UCSD-AML1 (cell line): ENCODE measurements at regions not wholly inside any gene's neighbourhood (a gene's known extent, or its start where the extent isn't known, plus 50 kb on each side); places are given as distances from the start of the nearest gene placed in this dataset.
"Not testable (repeated sequence)": the region's sequence is repeated elsewhere in the genome, so short reads cannot be mapped to it uniquely, and the experiment has no call there.

Source experiments
- DNase-seq: peaks from one replicate; lab custom pipeline; 2025; ENCODE audit not compliant: unreplicated experiment; lab: John Stamatoyannopoulos, UW

DNA sequence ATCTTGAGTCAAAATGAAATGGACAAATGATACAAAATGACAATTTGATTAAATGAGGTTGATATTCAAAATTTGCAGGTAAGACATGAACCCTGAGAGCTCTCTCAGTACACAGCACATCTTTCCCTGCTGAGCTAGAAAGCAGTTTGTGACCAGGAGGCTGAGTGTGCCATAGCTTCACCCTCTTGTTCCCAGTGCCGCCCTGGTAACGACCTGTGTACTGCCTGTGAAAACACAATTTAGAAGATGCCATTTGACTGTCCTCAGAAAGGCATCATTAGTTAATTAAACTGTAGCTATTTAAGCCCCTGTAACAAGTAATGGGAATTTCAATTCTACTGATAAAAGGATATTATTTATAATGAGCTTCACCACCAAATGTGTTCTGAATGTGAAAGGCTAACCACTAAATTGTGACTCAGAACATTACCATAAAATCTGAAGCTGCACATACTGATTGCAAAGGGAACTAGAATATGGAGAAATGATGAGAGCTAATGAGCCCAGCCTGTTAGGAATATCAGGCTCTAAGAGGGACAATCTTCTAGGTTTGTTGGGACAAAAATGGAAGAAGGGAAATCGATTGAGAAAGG is 212.9 kb upstream of the ARPP21 start:
- DNase-seq, result no peak

DNA sequence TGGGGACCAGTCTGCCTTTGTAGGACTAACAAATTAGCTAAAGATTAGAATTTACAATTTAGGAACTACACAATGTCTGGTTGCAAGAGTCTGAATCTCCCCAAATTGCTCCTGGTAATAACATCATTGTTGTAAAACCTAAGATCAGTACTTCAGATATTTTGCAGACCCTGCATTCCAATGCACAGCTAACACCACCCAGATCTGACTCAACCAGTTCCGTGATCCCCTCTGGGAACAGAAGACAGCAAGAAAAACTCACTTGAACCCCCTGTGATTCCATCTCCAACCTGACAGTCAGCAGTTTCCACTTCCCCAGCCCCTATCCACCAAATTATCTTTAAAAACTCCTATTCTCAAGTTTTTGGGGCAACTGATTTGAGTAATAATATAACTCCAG is 201.9 kb upstream of the ARPP21 start:
- no peak for DNase-seq

GRCh38 chr3:35438101-35438500 is 201.2 kb upstream of the ARPP21 start:
- DNase-seq, result no peak

- DNase-seq, result no peak
Observed at GRCh38 chr3:35439663-35440062, 199.7 kb upstream of the ARPP21 start.

GRCh38 chr3:35440826-35441225 is 198.5 kb upstream of the ARPP21 start:
- no peak for DNase-seq

DNA sequence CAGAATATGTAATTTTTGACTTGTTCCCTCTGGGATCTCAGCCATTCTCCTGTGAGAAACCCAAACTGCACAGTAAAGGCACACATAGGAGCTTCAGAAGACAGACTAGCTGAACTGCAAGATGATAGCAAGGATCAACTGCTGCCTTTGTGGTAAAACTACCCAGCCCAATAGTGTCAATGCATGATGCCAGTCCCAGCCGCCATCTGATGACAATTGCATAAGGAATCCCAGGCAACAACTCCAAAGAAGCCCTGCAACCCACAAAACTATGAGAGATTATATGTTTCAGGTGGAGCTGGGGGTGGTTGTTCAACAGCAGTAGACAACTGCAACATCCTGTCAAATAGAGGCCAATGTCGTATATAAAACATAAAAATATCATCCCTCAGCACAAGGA is 192.4 kb upstream of the ARPP21 start:
- no peak for DNase-seq

- DNase-seq, result no peak
Observed at GRCh38 chr3:35448121-35448520, 191.2 kb upstream of the ARPP21 start.

GRCh38 chr3:35448681-35449080 is 190.6 kb upstream of the ARPP21 start:
- no peak for DNase-seq

DNA sequence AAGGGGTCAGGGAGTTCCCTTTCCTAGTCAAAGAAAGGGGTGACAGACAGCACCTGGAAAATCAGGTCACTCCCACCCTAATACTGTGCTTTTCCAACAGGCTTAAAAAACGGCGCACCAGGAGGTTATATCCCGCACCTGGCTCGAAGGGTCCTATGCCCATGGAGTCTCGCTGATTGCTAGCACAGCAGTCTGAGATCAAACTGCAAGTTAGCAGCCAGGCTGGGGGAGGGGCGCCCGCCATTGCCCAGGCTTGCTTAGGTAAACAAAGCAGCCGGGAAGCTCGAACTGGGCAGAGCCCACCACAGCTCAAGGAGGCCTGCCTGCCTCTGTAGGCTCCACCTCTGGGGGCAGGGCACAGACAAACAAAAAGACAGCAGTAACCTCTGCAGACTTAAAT is 184.5 kb upstream of the ARPP21 start:
- not testable (repeated sequence) for DNase-seq

DNA sequence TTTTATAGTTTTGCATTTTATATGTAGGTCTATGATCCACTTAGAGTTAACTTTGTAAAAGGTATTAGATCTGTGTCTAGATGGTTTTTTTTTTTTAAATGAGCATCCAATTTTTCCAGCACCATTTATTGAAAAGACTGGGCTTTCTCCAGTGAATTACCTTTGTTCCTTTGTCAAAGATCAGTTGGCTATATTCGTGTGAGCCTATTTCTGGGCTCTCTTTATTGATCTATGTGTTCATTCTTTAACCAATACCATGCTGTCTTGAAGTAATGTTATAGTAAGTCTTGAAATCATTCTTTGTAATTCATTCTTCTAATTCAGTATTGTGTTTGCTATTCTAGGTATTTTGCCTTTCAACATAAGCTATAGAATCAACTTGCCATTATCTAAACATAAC is 165.4 kb upstream of the ARPP21 start:
- no peak for DNase-seq

DNA sequence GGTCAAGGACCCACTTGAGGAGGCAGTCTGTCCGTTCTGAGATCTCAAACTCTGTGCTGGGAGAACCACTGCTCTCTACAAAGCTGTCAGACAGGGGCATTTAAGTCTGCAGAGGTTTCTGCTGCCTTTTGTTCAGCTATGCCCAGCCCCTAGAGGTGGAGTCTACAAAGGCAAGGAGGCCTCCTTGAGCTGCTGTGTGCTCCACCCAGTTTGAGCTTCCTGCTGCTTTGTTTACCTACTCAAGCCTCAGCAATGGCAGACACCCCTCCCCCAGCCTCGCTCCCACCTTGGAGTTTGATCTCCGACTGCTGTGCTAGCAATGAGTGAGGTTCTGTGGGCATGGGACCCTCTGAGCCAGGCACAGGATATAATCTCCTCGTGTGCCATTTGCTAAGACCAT is 156.8 kb upstream of the ARPP21 start:
- DNase-seq, result not testable (repeated sequence)

GRCh38 chr3:35483131-35483530 is 156.2 kb upstream of the ARPP21 start:
- no peak for DNase-seq

DNA sequence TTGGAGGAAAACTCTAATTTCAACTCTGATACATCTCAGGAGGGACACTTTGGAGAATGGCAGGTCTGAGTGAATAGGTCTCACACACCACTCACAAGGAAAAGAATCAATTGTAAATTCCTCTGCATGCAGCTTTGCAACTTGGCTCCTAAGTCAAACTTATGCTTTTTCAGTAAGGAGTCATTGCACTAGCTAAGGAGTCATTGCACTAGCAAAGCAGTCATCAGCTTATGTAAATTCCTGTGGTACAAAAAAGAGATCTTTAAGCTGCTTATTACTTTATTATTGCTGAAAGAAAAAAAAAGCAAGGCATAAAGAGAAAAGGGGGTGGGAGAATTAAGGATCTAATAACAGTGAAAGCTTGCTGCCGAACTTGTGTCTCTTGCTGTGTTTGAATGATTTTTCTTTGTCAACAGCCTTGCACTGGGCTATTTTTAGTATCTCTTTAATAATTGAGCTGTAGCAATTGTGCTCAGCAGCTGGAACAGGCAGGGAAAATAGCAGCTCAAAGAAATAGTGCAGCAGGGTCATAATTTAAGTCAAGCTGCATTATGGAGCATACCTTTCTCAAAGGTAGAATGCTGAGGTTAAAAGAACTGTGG is 154.3 kb upstream of the ARPP21 start:
- no peak for DNase-seq

DNA sequence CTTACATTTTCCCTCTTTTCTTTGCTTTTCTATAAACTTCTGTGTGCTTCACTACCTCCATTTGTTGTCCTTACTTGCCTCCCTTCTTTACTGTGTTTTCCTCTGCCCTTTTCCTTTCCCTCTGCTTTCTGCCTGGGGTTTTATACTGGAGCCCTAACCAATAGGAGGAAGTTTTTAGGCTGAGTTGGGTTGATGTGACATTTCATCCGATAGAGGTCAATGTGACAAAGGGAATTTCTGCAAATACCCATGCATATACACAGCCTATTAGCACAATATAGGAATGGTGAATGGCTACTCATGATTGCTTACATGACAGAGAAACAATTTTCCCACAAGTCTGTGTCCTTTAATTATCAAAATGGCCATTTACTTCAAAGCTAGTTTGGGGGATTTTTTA is 153.0 kb upstream of the ARPP21 start:
- DNase-seq, result no peak

- DNase-seq, result no peak
Observed at GRCh38 chr3:35487376-35487775, 151.9 kb upstream of the ARPP21 start.

DNA sequence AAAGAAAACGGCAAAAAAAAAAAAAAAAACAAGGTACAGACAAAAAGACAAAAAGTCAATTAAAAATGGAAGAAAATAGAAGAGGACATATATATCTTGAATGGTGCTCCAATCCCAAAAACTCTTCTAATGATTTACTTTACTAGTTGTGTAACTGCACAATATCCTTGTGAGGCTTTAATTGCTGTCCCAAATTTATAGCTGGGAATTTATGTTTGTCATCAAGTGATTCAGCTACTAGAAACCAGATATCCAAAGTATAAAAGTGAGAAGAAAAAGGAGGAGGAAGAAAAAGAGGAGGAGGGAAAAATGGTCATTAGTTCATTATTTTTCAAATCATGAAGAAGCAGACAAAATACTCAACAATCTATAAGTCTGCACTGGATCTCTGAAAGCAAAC is 150.8 kb upstream of the ARPP21 start:
- DNase-seq, result no peak

GRCh38 chr3:35492841-35493240 is 146.5 kb upstream of the ARPP21 start:
- no peak for DNase-seq

DNA sequence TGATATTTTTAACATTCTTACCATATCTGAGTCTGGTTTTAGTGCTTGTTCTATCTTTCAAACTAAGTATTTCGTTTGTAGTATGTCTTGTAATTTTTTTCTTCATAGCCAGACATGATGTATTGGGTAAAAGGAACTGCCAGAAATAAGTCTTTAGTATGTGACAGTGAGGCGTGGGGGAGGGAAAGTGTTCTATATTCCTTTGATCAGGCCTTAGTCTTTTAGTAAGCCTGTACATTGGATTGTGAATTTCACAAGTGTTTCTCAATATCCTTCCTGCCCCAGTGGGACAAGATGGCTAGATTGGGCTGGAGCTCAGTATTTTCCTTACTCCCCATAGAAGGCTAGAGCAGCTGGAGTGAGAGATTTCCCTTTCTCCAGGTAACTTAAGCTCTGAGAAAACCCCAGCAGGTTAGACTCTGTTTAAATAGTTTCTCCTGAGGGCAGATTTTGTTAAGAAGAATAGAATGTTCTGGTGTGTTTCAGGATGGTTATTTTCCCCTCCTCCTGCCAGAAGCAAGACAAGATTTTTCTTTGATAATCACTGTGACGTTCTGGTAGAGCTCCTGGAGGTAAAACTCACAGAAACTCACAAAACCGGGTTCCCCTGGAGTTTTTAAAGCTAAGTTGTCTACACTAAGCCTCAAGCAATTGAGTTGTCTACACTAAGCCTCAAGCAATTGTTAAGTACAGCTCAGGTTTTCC is 140.7 kb upstream of the ARPP21 start:
- no peak for DNase-seq

GRCh38 chr3:35500641-35501350 is 138.5 kb upstream of the ARPP21 start:
- no peak for DNase-seq

GRCh38 chr3:35502699-35503098 is 136.6 kb upstream of the ARPP21 start:
- DNase-seq, result no peak

DNA sequence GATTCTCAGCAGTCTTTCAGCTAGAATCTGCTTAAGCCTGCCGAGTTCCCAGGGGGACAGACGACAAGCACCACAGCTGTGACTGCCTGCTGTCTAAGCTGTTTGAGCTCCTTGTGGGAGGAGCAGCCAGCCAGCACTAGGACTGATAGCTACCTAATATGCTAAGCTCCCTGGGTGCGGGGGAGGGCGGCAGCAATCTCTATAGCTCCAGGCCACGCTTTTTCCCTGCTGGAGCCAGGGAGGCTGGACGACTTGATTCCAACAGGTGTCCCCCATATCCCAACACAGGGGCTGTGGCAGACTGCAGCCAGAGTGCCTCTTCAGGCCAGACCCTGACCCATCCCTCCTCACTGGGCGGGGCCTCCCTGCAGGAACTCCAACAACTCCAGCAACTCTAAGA is 134.1 kb upstream of the ARPP21 start:
- DNase-seq, result no peak

DNA sequence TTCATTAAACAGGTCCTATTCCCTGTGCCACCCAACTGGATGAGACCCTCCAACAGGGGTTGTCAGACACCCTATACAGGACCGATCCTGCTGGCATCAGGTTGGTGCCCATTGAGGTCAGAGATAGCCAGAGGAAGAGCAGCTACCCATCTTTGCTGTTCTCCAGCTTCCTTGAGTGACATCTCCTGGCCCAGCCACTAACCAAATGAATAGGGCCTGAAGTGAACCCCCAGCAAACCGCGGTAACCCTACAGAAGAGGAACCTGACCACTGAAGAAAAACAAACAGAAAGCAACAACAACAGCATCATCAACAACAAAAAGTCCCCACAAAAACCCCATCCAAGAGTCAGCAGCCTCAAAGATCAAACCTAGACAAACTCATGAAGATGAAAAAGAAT is 133.6 kb upstream of the ARPP21 start:
- DNase-seq, result no peak
